ENCODE measurements at regions not wholly inside any gene's neighbourhood (a gene's known extent, or its start where the extent isn't known, plus 50 kb on each side); places are given as distances from the start of the nearest gene placed in this dataset.

- no peaks in the 10 kb centered on the region for H3K9me3 ChIP-seq (ENCODE audit: control insufficient read depth in 2 of 2, insufficient read depth in 1 of 2, low read depth in 1 of 2, low read length in 1 of 2)
- H3K27ac ChIP-seq (ENCODE audit: low read depth in 2 of 2, low read length in 1 of 2) = no peak overlapping the region
- 36 to 47% methylated on average over 1 of the region's 1 CpG for WGBS, 2 donors
- no peaks in the 10 kb centered on the region for H3K4me1 ChIP-seq (ENCODE audit: control insufficient read depth in 2 of 2, insufficient read depth in 2 of 2, low read length in 1 of 2)
- no peaks in the 10 kb centered on the region for H3K27me3 ChIP-seq (ENCODE audit: control insufficient read depth in 1 of 2, insufficient read depth in 2 of 2, low read length in 2 of 2)
- no peak overlapping the region for H3K4me3 ChIP-seq (ENCODE audit: low read depth in 1 of 2, low read length in 2 of 2)
- H3K36me3 ChIP-seq (ENCODE audit: control insufficient read depth in 2 of 2, insufficient read depth in 2 of 2, low read length in 1 of 2) = no peaks in the 10 kb centered on the region
Measured at GRCh38 chr11:16412525-16413172, 56.3 kb upstream of the SOX6 start.

DNA sequence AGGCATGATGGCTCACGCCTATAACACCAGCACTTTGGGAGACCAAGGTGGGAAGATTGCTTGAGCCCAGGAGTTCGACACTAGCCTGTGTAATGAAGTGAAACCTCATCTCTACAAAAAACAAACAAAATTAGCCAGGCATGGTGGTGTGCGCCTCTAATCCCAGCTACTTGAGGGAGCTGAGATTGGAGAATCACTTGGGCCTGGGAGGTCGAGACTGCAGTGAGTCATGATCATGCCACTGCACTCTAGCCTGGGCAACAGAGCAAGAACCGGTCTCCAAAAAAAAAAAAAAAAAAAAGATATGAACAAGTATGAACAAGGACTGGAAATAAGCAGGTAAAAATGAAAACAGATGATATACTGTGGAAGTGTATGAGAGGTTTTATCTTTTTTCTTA lies 54.1 kb upstream of the SOX6 start:
- Histone ChIP-seq H3K4me1 (ENCODE audit: control insufficient read depth in 2 of 2, insufficient read depth in 2 of 2, low read length in 1 of 2) (no peaks in the 10 kb centered on the region), H3K36me3 (ENCODE audit: control insufficient read depth in 2 of 2, insufficient read depth in 2 of 2, low read length in 1 of 2) (no peaks in the 10 kb centered on the region), H3K27ac (ENCODE audit: low read depth in 2 of 2, low read length in 1 of 2) (no peak overlapping the region), H3K9me3 (ENCODE audit: control insufficient read depth in 2 of 2, insufficient read depth in 1 of 2, low read depth in 1 of 2, low read length in 1 of 2) (no peaks in the 10 kb centered on the region), H3K4me3 (ENCODE audit: low read depth in 1 of 2, low read length in 2 of 2) (no peak overlapping the region), H3K27me3 (ENCODE audit: control insufficient read depth in 1 of 2, insufficient read depth in 2 of 2, low read length in 2 of 2) (no peaks in the 10 kb centered on the region)
- WGBS, 2 donors = 65 to 82% methylated on average over 5 of the region's 5 CpGs

- no peaks in the 10 kb centered on the region for H3K9me3 ChIP-seq (ENCODE audit: control insufficient read depth in 2 of 2, insufficient read depth in 1 of 2, low read depth in 1 of 2, low read length in 1 of 2)
Measured at GRCh38 chr11:16408619-16409018, 52.3 kb upstream of the SOX6 start.

GRCh38 chr11:16406226-16406625 lies 49.9 kb upstream of the SOX6 start:
- H3K27ac ChIP-seq (ENCODE audit: low read depth in 2 of 2, low read length in 1 of 2) = no peak overlapping the region
- no peaks in the 10 kb centered on the region for H3K27me3 ChIP-seq (ENCODE audit: control insufficient read depth in 1 of 2, insufficient read depth in 2 of 2, low read length in 2 of 2)
- H3K4me1 ChIP-seq (ENCODE audit: control insufficient read depth in 2 of 2, insufficient read depth in 2 of 2, low read length in 1 of 2) = no peaks in the 10 kb centered on the region
- 93 to 94% methylated on average over 1 of the region's 1 CpG for WGBS, 2 donors
- no peak overlapping the region for H3K4me3 ChIP-seq (ENCODE audit: low read depth in 1 of 2, low read length in 2 of 2)
- no peaks in the 10 kb centered on the region for H3K9me3 ChIP-seq (ENCODE audit: control insufficient read depth in 2 of 2, insufficient read depth in 1 of 2, low read depth in 1 of 2, low read length in 1 of 2)
- no peaks in the 10 kb centered on the region for H3K36me3 ChIP-seq (ENCODE audit: control insufficient read depth in 2 of 2, insufficient read depth in 2 of 2, low read length in 1 of 2)

More at GRCh38 chr11:16408619-16409018, 52.3 kb upstream of the SOX6 start:
- H3K27me3 ChIP-seq (ENCODE audit: control insufficient read depth in 1 of 2, insufficient read depth in 2 of 2, low read length in 2 of 2) = no peaks in the 10 kb centered on the region
- WGBS, 2 donors = 85 to 89% methylated on average over 1 of the region's 1 CpG
- H3K4me3 ChIP-seq (ENCODE audit: low read depth in 1 of 2, low read length in 2 of 2) = no peak overlapping the region
- H3K36me3 ChIP-seq (ENCODE audit: control insufficient read depth in 2 of 2, insufficient read depth in 2 of 2, low read length in 1 of 2) = no peaks in the 10 kb centered on the region
- H3K27ac ChIP-seq (ENCODE audit: low read depth in 2 of 2, low read length in 1 of 2) = no peak overlapping the region
- H3K4me1 ChIP-seq (ENCODE audit: control insufficient read depth in 2 of 2, insufficient read depth in 2 of 2, low read length in 1 of 2) = no peaks in the 10 kb centered on the region

Measured in esophagus (tissue), 2 donors.